T1000 (cell line): ENCODE measurements at regions not wholly inside any gene's neighbourhood (a gene's known extent, or its start where the extent isn't known, plus 50 kb on each side); places are given as distances from the start of the nearest gene placed in this dataset.

ENCODE experiments used
- DNase-seq: peaks from one replicate; lab custom pipeline; 2025; ENCODE audit warnings: mixed read lengths; lab: John Stamatoyannopoulos, UW

- DNase-seq = peak; percentile 70
These were observed 106.1 kb upstream of the RFLNA start for GRCh38 chr12:124188561-124189405.

GRCh38 chr12:124190312-124191023, 104.4 kb upstream of the RFLNA start:
- DNase-seq = no peak

- DNase-seq = no peak
These were observed 103.9 kb upstream of the RFLNA start for GRCh38 chr12:124191024-124191359.

- no peak for DNase-seq
These were observed 102.9 kb upstream of the RFLNA start for GRCh38 chr12:124191966-124192365.

- no peak for DNase-seq
These were observed 100.5 kb upstream of the RFLNA start for GRCh38 chr12:124194264-124194892.

GRCh38 chr12:124194893-124195566, 99.9 kb upstream of the RFLNA start:
- DNase-seq = no peak

- DNase-seq = no peak
These were observed 99.3 kb upstream of the RFLNA start for GRCh38 chr12:124195567-124195942.

- DNase-seq = no peak
These were observed 98.7 kb upstream of the RFLNA start for GRCh38 chr12:124196236-124196635.

GRCh38 chr12:124201248-124201647, 93.6 kb upstream of the RFLNA start:
- DNase-seq = no peak

- no peak for DNase-seq
These were observed 91.7 kb upstream of the RFLNA start for GRCh38 chr12:124203176-124203575.

- no peak for DNase-seq
These were observed 89.5 kb upstream of the RFLNA start for GRCh38 chr12:124205405-124205804.

GRCh38 chr12:124207049-124207448, 87.8 kb upstream of the RFLNA start:
- DNase-seq = no peak

- DNase-seq = no peak
These were observed 87.3 kb upstream of the RFLNA start for GRCh38 chr12:124207617-124208016.

- no peak for DNase-seq
These were observed 86.4 kb upstream of the RFLNA start for GRCh38 chr12:124208489-124208888.

- no peak for DNase-seq
These were observed 83.8 kb upstream of the RFLNA start for GRCh38 chr12:124210991-124211577.

- DNase-seq = no peak
These were observed 83.1 kb upstream of the RFLNA start for GRCh38 chr12:124211753-124212152.

GRCh38 chr12:124213666-124214347, 81.1 kb upstream of the RFLNA start:
- no peak for DNase-seq

GRCh38 chr12:124214574-124214973, 80.3 kb upstream of the RFLNA start:
- DNase-seq = no peak

GRCh38 chr12:124216966-124217365, 77.9 kb upstream of the RFLNA start:
- DNase-seq = no peak

- DNase-seq = no peak
These were observed 77.2 kb upstream of the RFLNA start for GRCh38 chr12:124217508-124218242.

GRCh38 chr12:124218243-124218560, 76.7 kb upstream of the RFLNA start:
- DNase-seq = no peak
